Mesodermal cell (in vitro differentiated cells): ENCODE measurements at regions not wholly inside any gene's neighbourhood (a gene's known extent, or its start where the extent isn't known, plus 50 kb on each side); places are given as distances from the start of the nearest gene placed in this dataset.
"Not testable (repeated sequence)": the region's sequence is repeated elsewhere in the genome, so short reads cannot be mapped to it uniquely, and the experiment has no call there.

ENCODE experiments used
- H3K27ac ChIP-seq: 2 replicates; pipeline ENCODE4 v1.7.0; 2013; ENCODE audit warnings: mild to moderate bottlenecking, low read depth, low read length, moderate library complexity; ENCODE audit not compliant: severe bottlenecking
- H3K36me3 ChIP-seq: 2 replicates; pipeline ENCODE4 v1.7.1; 2013; ENCODE audit warnings: mild to moderate bottlenecking, low read length, moderate library complexity; ENCODE audit not compliant: control insufficient read depth, insufficient read depth
- H3K4me1 ChIP-seq: one replicate; pipeline ENCODE4 v1.7.1; 2013; ENCODE audit warnings: mild to moderate bottlenecking, low read length; ENCODE audit not compliant: insufficient read depth, control insufficient read depth, poor library complexity, severe bottlenecking
- H3K4me3 ChIP-seq: 2 replicates; pipeline ENCODE4 v1.7.0; 2013; ENCODE audit warnings: low read length, control low read depth, mild to moderate bottlenecking; ENCODE audit not compliant: insufficient read depth, poor library complexity, severe bottlenecking; ENCODE audit errors: extremely low read depth
- H3K9me3 ChIP-seq: 2 replicates; pipeline ENCODE4 v1.7.1; 2013; ENCODE audit warnings: mild to moderate bottlenecking, low read length, moderate library complexity; ENCODE audit not compliant: control insufficient read depth
- WGBS, 2 experiments: methylation state at CpG; one replicate each; pipeline ENCODE4 v1.1.5; 2013; ENCODE audit warnings: missing lambda C conversion rate in 2 of 2; ENCODE audit not compliant: insufficient coverage in 2 of 2; 5-methylcytosine and 5-hydroxymethylcytosine counted together

- no peaks in the 10 kb centered on the region for H3K36me3 ChIP-seq
- no peak overlapping the region for H3K27ac ChIP-seq
- 97 to 100% methylated on average over 3 of the region's 4 CpGs for WGBS, 2 experiments
- no peak overlapping the region for H3K4me3 ChIP-seq
- H3K9me3 ChIP-seq: peaks cover 7% of the 10 kb centered on the region
- H3K4me1 ChIP-seq: no peaks in the 10 kb centered on the region
These were observed 77.5 kb upstream of the ALX4 start for GRCh38 chr11:44387415-44387814.

GRCh38 chr11:44387825-44388224 is 77.9 kb upstream of the ALX4 start:
- H3K36me3 ChIP-seq: no peaks in the 10 kb centered on the region
- WGBS, 2 experiments: 77% methylated on average over 2 of the region's 3 CpGs; no CpG with 5 or more reads in 1 of the 2 experiments
- H3K27ac ChIP-seq: no peak overlapping the region
- no peak overlapping the region for H3K4me3 ChIP-seq
- peaks cover 7% of the 10 kb centered on the region for H3K9me3 ChIP-seq
- H3K4me1 ChIP-seq: no peaks in the 10 kb centered on the region

- H3K27ac ChIP-seq: no peak overlapping the region
These were observed 79.1 kb upstream of the ALX4 start for GRCh38 chr11:44388828-44389657.

GRCh38 chr11:44389963-44390605 is 80.1 kb upstream of the ALX4 start:
- H3K4me3 ChIP-seq: no peak overlapping the region
- H3K9me3 ChIP-seq: peaks cover 7% of the 10 kb centered on the region
- 100% methylated on average over 3 of the region's 3 CpGs for WGBS, 2 experiments

More at GRCh38 chr11:44388828-44389657, 79.1 kb upstream of the ALX4 start:
- Histone ChIP-seq H3K4me1 (no peaks in the 10 kb centered on the region), H3K9me3 (peaks cover 7% of the 10 kb centered on the region), H3K4me3 (no peak overlapping the region), H3K36me3 (no peaks in the 10 kb centered on the region)
- WGBS, 2 experiments: 68 to 70% methylated on average over 3 of the region's 10 CpGs

DNA sequence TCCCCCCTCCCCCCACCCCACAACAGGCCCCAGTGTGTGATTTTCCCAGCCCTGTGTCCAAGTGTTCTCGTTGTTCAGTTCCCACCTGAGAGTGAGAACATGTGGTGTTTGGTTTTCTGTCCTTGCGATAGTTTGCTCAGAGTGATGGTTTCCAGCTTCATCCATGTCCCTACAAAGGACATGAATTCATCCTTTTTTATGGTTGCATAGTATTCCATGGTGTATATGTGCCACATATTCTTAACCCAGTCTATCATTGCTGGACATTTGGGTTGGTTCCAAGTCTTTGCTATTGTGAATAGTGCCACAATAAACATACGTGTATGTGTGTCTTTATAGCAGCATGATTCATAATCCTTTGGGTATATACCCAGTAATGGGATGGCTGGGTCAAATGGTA is 81.1 kb upstream of the ALX4 start:
- H3K9me3 ChIP-seq, H3K4me1 ChIP-seq, H3K4me3 ChIP-seq, H3K36me3 ChIP-seq, H3K27ac ChIP-seq: not testable (repeated sequence)
- WGBS, 2 experiments: no CpG with 5 or more reads among the region's 3 CpGs

More at GRCh38 chr11:44389963-44390605, 80.1 kb upstream of the ALX4 start:
- no peaks in the 10 kb centered on the region for H3K36me3 ChIP-seq
- H3K4me1 ChIP-seq: no peaks in the 10 kb centered on the region
- H3K27ac ChIP-seq: no peak overlapping the region

DNA sequence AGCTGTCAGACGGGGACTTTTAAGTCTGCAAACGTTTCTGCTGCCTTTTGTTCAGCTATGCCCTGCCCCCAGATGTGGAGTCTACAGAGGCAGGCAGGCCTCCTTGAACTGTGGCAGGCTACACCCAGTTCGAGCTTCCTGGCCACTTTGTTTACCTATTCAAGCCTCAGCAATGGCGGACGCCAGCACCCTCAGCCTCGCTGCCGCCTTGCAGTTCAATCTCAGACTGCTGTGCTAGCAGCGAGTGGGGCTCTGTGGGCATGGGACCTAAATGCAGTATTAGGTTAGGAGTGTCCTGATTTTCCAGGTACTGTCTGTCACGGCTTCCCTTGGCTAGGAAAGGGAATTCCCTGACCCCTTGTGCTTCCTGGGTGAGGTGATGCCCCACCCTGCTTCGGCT is 86.8 kb upstream of the ALX4 start:
- WGBS, 2 experiments: 86 to 87% methylated on average over 9 of the region's 10 CpGs
- not testable (repeated sequence) for H3K4me1 ChIP-seq

DNA sequence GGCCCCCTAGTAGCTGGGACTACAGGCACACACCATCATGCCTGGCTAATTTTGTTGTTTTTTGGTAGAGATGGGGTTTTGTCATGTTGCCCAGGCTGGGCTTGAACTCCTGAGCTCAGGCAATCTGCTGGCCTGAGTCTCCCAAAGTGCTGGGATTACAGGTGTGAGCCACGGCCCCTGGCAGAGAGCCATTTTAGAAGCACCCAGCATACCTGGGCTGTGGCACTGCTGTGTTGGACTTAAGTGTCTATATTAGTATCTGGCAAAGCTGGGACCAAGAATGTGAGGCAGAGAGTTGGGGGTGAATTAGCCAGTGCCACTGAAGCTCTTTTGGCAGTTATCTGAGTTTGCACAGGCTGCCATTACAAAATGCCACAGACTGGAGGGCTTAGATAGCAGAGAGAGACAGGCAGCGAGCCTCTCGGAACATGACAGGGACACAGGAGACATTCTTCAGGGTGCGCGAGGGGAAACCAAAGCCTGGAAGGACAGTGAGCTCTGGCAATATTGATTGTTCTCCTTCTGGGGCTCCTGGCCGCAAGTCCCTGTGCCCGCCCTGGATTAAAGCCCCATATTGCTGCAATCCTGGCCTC is 87.7 kb upstream of the ALX4 start:
- no peak overlapping the region for H3K27ac ChIP-seq
- no peaks in the 10 kb centered on the region for H3K9me3 ChIP-seq
- no peak overlapping the region for H3K4me3 ChIP-seq
- 88 to 95% methylated on average over 6 to 7 of the region's 7 CpGs for WGBS, 2 experiments
- peaks cover 2% of the 10 kb centered on the region for H3K4me1 ChIP-seq
- H3K36me3 ChIP-seq: no peaks in the 10 kb centered on the region

More for the DNA sequence above, 86.8 kb upstream of the ALX4 start:
- not testable (repeated sequence) for H3K4me3 ChIP-seq, H3K9me3 ChIP-seq, H3K27ac ChIP-seq, H3K36me3 ChIP-seq

DNA sequence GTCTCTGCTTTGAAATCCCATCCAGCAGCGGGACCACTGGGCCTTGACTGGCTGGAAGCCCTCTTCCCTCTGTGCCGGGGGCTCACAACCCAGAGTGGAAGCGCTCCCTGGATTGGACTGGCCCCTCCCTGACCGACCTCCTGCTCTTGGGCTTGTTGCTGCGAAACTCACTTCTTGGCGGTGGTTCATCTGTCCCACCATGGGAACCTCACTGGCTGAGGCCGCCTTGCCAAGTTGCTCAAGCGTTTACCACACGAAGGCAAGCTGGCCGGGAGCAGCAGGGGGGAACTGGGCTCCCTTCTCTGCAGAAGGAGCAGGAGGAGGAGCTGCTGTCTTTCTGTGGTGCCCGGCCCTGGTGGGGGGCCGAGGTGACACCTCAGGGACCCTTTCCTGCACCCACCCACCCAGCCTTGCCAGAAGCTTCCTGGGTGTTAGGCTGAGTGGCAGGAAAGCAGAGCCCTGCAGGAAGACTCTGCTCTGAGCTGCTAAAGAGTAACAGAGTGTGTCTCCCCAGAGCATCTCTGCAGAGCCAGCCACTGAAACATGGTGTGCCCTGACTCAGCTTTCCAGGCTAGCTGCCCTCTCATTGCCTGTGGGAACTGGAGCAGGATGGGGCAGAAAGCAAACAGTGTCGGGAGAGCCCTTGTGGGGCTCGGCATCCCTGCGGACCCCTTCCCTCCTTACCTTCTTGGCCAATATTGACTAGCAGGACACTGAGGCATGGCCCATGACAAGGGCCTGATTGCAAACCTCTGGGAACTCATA is 88.5 kb upstream of the ALX4 start:
- 85 to 91% methylated on average over 6 to 12 of the region's 15 CpGs for WGBS, 2 experiments
- Histone ChIP-seq H3K36me3 (no peaks in the 10 kb centered on the region), H3K4me3 (no peak overlapping the region)

DNA sequence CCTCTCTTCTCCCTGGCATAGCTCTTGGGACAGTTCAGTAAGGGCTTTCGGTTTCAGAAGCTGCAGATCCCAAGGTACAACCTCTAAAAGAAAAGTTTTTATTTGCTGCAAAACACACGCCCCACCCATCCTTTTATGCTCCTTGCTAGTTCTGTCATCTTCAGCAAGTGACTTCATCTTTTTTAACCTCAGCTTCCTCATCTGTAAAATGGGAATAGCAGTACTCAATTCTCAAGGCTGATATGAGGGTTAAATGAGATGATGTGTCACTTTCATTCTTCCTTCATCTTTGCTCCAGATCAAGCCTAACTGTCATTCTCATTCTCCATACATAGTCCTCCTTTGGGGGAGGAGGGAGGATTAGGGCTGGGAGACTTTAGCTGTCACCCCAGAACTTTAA is 90.0 kb upstream of the ALX4 start:
- Histone ChIP-seq H3K36me3 (no peaks in the 10 kb centered on the region), H3K27ac (no peak overlapping the region), H3K4me3 (no peak overlapping the region), H3K4me1 (peaks cover 3% of the 10 kb centered on the region), H3K9me3 (no peaks in the 10 kb centered on the region)
- WGBS, 2 experiments: 52% methylated on average over 2 of the region's 2 CpGs; no CpG with 5 or more reads in 1 of the 2 experiments

More for the DNA sequence above, 88.5 kb upstream of the ALX4 start:
- Histone ChIP-seq H3K27ac (no peak overlapping the region), H3K9me3 (no peaks in the 10 kb centered on the region), H3K4me1 (peaks cover 3% of the 10 kb centered on the region)

- Histone ChIP-seq H3K4me1 (peaks cover 3% of the 10 kb centered on the region), H3K9me3 (no peaks in the 10 kb centered on the region)
- 93 to 96% methylated on average over 5 of the region's 5 CpGs for WGBS, 2 experiments
These were observed 90.5 kb upstream of the ALX4 start for GRCh38 chr11:44400431-44400830.

More at GRCh38 chr11:44400431-44400830, 90.5 kb upstream of the ALX4 start:
- no peak overlapping the region for H3K4me3 ChIP-seq
- no peak overlapping the region for H3K27ac ChIP-seq
- H3K36me3 ChIP-seq: no peaks in the 10 kb centered on the region
